ENCODE measurements at regions not wholly inside any gene's neighbourhood (a gene's known extent, or its start where the extent isn't known, plus 50 kb on each side); places are given as distances from the start of the nearest gene placed in this dataset.

GRCh38 chr9:79242489-79242888 lies 329.3 kb upstream of the TLE4 start:
- TF ChIP-seq POLR2A (IDR thresholded peaks at IDR 0.05), result no peak
- TF ChIP-seq, protein P1, sequence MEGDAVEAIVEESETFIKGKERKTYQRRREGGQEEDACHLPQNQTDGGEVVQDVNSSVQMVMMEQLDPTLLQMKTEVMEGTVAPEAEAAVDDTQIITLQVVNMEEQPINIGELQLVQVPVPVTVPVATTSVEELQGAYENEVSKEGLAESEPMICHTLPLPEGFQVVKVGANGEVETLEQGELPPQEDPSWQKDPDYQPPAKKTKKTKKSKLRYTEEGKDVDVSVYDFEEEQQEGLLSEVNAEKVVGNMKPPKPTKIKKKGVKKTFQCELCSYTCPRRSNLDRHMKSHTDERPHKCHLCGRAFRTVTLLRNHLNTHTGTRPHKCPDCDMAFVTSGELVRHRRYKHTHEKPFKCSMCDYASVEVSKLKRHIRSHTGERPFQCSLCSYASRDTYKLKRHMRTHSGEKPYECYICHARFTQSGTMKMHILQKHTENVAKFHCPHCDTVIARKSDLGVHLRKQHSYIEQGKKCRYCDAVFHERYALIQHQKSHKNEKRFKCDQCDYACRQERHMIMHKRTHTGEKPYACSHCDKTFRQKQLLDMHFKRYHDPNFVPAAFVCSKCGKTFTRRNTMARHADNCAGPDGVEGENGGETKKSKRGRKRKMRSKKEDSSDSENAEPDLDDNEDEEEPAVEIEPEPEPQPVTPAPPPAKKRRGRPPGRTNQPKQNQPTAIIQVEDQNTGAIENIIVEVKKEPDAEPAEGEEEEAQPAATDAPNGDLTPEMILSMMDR (IDR thresholded peaks at IDR 0.05), result no peak

Data from ovary (tissue), 3 donors.